ENCODE measurements at regions not wholly inside any gene's neighbourhood (a gene's known extent, or its start where the extent isn't known, plus 50 kb on each side); places are given as distances from the start of the nearest gene placed in this dataset.
"Not testable (repeated sequence)": the region's sequence is repeated elsewhere in the genome, so short reads cannot be mapped to it uniquely, and the experiment has no call there.

DNA sequence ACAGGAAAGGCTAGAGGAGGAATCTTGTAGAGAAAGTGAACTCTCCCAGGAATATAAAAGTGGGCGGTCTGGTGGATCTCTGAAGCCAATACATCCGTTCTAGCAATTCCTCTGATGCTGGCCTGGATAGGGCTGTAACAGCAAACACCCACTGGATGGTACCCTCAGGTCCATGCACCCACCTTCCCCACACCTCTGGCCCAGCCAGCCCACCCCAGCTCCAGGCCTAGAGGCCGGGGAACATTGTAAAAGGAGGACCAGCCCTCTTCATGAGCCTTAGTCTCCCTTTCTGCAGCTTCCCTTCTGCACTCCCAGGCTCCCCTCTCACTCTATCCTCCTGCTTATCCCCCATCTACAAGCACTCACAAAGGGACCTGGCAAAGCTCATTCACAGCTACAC is 443.9 kb downstream of the BUD13 start:
- DNase-seq = no peak

- DNase-seq = peak; percentile 19
Measured at GRCh38 chr11:116328391-116328790, 444.4 kb downstream of the BUD13 start.

- peak; percentile 38 for DNase-seq
Measured at GRCh38 chr11:116326146-116326545, 446.6 kb downstream of the BUD13 start.

DNA sequence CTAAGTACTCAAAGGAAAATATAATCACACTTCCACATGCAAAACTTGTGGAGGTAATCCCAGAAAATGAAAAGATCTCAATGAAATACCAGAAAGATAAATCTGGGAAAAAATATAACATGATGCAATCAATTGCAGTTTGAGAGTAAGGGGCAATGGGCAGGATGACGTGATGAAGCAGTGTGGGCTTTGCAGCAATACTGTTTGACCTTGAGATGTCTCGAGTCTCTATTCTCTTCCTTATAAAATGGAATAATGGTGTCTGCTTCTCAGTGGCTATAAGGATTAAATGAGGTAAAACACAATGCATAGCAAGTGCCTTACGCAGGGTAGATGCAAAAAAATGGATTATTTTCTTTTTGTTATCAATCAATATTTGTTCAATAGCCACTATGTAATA is 447.5 kb downstream of the BUD13 start:
- DNase-seq = no peak

- DNase-seq = not testable (repeated sequence)
Measured at GRCh38 chr11:116324077-116324476, 448.7 kb downstream of the BUD13 start.

GRCh38 chr11:116317212-116317611 is 455.6 kb downstream of the BUD13 start:
- DNase-seq = no peak

- DNase-seq = no peak
Measured at GRCh38 chr11:116314006-116314405, 458.8 kb downstream of the BUD13 start.

DNA sequence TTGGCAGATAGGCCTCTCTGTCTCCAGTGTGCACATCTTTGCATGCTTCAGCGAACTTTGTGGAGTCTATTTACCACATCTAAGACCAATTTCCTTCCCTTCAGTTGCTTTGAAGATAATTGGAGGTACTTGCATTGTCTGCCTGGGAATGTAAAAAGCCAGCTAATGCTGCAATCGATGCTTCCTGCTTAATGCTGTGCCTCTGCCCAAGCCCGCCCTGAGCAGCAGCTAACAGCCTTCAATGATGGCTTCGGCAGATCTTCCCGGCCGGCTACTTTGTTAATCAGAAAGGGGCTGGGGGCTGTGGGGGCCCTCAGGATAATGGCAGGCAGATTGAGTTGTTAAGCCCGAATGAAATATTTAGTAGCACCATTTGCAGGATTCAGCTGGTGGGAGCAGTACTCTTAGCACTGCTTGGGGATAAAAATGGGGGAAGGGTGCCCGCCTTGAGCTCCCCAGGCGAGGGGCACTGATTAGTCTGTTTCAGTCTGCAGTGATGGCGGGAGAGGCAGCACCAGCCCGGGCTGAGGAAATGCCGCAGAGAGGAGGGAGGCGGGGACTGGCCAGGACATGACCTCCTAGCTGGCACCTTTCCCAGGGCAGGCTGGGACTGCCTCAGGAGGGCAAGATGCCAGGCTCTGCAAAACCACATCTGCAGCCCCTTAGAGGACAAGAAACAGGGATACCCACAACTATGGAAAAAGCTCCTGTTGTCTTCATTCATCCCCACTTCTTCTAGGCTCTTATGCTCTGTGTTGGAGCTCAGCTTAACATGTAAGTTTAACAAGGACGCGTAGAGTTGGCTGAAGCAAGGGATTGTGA is 460.0 kb downstream of the BUD13 start:
- peak; percentile 75 for DNase-seq

DNA sequence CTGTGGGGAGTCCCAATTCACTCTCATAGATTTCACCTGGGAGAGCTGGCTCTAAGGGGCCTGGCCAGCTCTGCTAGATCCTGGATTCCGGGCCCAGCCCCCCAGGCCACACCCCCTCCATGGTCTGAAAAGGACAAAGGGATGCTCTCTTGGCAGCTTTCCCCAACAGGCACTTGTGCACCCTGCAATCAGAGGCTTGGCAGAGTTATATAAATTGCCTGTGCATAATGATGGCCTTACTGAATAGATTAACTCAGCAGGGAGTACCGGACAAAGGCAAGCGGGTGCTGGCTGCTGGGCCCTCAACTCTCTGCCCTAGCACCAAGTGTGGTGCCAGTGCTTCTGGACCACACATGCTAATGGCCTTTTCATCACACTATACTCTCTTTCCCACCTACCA is 461.6 kb downstream of the BUD13 start:
- no peak for DNase-seq

DNA sequence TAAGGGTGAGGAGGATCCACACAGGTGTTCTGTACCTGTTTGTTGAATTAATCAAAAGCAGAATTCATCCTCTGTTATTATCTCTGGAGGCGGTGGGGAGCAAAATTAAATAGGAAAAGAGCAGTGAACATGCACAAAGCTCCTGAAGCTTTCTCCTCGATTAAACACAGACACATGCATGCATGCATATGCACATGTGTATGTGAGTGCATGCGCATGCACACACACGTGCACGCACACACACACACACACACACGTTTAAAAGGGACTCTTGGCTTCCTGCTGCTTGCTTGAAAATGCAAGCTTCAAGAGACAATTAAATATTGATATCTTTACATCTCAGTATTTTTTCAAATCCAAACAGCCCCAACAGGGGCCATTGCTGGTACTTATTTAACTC is 462.1 kb downstream of the BUD13 start:
- DNase-seq = no peak

- DNase-seq = peak; percentile 80
Measured at GRCh38 chr11:116310226-116310625, 462.6 kb downstream of the BUD13 start.

GRCh38 chr11:116309446-116309845 is 463.3 kb downstream of the BUD13 start:
- no peak for DNase-seq

DNA sequence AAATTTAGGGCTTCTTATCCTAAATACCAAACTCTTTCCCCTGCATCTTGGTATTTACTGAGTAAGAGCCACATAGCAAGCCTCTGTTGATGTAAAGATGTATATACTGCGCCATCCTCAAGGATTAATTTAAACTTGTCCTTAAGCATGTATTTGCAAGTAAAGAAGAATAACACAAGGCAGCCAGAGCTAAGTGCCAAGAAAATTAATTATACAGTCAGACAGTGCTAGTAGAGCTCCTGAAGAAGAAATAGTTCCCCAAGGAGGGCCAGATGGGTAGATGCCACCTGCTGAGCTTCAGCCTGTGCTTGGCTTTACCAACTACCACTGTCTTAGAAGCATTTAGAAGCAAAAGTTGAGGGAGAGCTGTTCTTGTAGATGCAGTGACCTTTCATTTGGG is 470.0 kb downstream of the BUD13 start:
- no peak for DNase-seq

DNA sequence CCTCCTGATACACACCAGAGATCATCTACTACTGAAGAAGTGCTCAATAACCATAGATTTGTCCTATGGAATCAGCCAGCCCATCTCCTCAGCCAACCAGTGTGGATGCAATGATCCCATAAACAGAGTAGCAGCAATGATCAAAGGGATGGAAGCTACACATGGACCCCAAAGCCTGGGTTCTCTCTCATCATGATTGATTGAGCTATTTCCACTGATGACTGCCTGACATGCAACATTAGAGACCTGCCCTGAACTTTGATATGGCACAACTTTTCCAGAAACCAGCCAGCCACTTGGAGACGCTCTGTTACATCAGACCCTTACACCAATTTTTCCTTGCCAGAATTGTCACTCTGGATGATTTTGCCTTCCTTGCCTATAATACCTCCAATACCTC is 471.6 kb downstream of the BUD13 start:
- no peak for DNase-seq

- no peak for DNase-seq
Measured at GRCh38 chr11:116300232-116300631, 472.6 kb downstream of the BUD13 start.

DNA sequence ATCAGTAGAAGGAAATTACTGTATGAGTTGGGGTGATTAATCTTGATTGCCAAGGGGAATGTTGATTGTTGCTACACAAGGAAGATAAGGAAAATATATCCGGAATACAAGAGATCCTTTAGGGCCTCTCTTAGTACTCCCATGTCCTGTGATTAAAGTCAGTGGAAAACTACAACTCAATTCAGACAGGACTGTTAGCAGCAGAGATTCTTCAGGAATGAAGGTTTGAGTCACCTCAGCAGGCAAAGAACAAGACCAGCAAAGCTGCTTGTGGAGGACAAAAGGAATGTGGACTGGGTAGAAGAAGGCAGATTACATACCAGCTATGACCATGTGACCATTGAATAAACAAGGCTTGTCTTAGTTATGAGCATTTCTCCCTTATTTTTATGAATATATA is 478.2 kb downstream of the BUD13 start:
- DNase-seq = peak; percentile 82

DNA sequence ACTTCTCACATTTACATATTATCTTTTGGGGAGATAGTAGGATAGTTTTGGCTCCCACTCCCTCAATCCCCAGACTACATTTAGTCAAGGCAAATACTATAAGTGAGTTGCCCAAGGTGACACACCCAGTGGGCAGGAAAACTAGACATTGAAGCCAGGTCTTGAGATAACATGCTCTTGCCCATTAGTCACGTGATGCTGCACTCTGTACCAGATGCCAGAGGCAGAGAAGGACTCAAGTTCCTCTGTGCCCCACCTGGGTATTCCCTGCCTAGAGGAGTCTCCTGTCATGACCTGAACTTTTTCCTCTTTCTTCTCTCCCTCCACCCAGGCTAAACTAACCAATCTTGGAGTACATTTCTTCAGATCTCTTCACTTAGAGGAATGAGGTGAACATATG is 484.9 kb downstream of the BUD13 start:
- no peak for DNase-seq

- DNase-seq = no peak
Measured at GRCh38 chr11:116285026-116285425, 487.8 kb downstream of the BUD13 start.

GRCh38 chr11:116283300-116283699 is 489.5 kb downstream of the BUD13 start:
- no peak for DNase-seq

DNA sequence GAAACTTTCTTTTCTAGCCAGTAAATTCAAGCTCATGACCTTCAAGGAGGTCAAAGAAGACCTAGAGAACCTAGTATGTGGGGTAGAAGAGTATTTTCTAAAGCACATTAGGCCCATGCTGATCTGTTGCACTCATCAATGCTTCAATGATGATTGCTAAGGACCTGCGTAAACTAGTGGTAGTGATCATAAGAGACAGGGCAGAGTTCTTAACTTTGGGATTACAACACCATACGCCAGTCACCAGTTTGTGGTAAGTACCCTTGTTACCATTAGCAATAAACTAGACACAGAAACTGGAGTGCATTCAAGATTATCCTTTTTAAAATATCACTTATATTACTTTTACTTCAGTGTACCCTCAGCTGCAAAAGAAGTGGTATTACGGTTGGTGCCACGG is 490.3 kb downstream of the BUD13 start:
- no peak for DNase-seq

GRCh38 chr11:116281173-116282160 is 491.3 kb downstream of the BUD13 start:
- DNase-seq = no peak

GRCh38 chr11:116279511-116279910 is 493.3 kb downstream of the BUD13 start:
- no peak for DNase-seq

DNA sequence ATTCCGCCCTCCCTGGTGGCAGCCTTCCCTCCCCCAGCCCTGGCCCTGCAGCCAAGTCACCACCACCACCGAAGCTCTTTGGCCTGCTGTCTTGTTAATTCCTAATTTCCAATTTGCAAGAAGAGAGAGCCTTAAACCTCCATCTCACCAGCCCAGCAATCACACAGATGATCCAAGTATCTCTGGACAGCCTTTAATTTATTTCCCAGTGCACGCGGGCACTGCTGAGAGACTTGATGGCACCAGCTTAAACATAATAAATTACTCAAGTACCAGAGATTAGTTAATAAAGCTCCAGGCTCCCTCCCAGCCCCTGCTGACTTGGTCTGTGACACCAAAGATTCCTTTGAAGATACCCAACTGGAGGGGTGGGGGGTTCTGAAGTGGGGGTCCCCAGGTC is 494.7 kb downstream of the BUD13 start:
- no peak for DNase-seq
